ENCODE measurements at regions not wholly inside any gene's neighbourhood (a gene's known extent, or its start where the extent isn't known, plus 50 kb on each side); places are given as distances from the start of the nearest gene placed in this dataset.
A peak's percentile ranks its signal among the peaks of the same experiment; 100 is the strongest.
"Not testable (repeated sequence)": the region's sequence is repeated elsewhere in the genome, so short reads cannot be mapped to it uniquely, and the experiment has no call there.

DNA sequence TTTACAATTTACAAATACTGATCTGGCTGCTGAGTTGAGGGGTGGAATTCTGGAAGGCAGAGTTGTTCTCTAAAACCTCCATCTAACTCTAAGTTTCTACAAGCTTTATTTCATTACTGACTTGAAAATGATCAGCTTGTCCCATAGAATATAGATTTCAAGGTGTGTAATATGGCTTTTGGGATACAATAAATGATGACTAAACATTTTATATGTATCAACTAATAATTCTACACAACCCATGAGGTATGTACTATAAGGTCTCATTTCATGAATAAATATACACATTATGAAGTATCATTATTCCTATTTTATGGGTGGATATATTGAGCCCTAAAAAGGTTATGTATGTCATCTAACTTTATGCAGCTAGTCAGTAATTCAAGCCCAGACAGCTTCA lies 1214.3 kb upstream of the SORCS1 start:
- DNase-seq = no peak

DNA sequence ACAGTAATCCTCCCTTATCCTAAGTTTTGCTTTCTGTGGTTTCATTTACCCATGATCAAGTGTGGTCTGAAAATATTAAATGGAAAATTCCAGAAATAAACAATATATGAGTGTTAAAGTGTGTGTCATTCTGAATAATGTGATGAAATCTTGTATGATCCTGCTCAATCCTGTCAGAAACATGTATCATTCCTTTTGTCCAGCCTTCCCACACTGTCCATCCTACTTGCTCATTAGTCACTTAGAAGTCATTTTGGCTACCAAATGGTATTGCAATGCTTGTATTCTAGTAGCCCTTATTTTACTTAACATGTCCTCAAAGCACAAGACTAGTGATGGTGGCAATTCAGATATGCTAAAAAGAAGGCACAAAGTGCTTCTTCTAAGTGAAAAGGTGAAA lies 1211.2 kb upstream of the SORCS1 start:
- DNase-seq = no peak

DNA sequence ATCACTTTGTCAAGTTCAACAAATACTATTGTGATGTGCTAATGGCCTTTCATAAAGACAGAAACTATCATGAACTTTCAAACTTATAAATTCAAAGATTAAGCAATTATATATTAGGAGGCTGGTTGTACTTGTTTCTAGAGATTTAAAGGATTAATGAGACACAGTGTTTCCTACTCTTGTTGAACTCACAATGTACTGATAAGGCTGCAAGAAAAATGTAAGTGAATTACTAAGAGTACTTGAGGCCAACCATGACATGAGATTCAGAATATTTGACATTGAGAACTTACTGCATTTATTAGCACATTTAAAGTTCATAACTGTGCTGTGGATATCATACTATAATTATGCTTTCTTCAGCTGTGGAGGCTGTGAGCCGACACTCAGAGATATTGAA lies 1210.5 kb upstream of the SORCS1 start:
- no peak for DNase-seq

DNA sequence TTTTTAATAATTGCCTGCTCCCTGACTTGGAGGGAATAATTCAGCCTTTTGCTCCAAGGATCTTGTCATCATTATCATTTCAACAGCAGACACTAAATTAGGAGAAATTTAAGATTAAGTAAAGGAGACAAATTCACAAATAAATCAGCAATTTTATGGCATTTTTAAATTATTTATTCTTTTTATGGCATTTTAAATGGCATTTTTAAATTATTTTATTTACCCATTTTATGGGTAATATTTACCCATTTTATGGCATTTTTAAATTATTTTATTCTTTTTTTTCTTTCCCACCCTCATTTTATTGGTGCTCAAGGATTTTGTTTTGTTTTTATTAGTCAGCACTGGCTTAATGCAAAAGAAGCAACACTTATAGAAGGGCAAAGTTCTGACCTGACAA lies 1201.0 kb upstream of the SORCS1 start:
- DNase-seq = no peak

DNA sequence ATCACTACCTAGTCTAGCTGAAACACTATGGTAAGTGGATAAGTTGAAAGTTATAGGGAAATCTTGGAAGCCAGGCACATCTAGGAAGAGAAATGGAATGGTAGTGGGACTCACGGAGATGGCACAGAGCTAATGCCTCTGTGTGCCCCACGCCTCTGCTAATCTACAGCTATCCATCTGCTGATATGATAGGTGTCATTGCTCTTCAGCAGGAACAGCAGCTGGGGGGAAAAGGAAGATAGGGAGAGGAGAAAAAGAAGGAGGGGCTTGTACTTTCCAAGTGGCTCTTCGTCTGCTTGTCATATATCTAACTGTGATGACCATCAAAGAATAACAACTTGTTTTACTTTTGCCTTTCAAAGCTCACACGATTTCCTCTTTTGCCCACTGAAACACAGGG lies 1199.1 kb upstream of the SORCS1 start:
- no peak for DNase-seq

DNA sequence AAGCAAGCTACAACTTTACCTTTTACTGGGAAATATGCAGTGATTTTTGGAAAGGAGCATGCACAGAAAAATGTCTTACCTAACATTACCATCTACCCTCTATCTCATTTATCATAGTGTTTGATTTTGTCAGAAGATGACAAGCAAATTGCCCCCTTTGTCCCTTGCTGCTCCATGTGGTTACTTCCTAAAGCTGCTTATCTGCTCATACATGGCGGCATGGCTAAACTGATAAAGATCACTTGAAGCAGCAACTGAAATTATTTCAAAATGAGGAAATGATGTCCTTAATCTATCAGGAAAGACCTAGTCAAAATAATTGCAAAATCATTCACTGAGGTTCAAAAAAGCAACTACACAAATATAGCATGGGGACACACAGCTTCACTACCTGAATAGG lies 1198.5 kb upstream of the SORCS1 start:
- no peak for DNase-seq

DNA sequence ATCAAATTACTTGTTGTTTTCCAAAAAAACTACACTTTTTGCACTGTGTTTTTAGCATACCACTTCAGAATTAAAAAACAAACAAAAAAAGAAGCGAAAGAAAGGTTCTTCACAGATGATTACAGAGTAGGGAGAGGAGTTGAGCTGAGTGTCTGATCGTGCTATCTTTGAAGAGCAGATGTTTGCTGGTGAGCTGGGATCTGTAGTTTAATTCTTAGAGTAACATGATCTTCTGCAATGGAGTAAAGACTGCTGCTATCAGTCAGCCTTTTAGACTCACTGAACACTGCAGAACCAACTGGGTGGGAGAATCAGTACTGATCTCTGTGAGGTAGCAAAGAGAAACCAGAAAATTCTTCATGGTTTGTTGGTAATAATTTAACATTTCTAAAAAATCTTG lies 1197.8 kb upstream of the SORCS1 start:
- DNase-seq = no peak

DNA sequence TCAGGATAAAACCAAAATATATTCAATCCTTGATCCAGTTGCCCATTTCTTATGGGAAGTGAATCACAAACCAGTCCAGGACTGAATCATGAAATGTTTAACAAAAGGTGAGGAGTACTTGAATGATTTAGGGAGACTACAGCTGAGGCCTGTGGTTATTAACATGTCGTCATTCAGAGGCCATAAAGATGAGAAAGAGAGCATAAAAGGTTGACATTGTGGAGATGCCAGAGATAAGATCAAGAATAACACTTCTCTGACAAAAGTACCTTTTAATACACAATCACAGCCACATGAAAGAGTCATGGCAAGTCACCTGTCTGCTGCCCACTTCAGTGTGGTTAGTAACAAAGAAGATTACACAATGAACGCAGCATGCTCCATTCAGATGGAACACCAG lies 1195.7 kb upstream of the SORCS1 start:
- no peak for DNase-seq

DNA sequence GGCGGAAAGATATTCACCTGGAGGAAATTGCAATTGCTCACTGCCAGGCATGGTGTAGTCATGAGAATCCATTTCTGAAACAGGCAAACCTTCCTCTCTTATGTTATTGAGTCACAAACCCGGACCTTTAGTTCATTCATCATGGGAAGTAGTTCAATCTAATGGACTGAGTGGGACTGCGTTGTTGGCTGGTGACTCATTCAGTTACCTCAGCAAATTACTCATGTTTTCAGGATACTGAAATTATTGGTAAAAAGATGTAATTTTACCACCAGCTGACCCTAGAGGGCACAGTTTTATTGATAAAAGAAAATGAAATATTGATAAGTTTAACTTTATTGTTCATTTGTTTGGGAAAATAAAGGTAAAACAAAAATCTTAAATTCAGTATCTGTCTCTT lies 1194.4 kb upstream of the SORCS1 start:
- DNase-seq = no peak

DNA sequence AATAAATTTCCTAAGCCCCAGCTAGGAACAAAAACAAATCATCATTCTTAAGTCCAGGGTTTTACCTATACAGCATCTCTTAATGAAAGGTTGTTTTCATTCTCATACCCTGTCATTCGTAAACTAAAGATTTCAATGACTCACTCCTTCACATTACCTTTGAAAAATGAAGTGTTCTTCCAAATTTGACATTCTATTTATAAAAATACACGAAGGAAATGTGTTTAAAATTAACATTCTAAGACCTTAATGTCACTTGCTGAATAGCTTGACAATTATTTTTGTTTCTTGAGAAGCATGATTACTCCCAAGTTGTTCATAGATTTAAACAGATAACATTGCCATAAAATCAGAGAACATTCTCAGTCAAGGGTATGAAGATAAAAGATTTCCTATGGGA lies 1188.3 kb upstream of the SORCS1 start:
- DNase-seq = no peak

DNA sequence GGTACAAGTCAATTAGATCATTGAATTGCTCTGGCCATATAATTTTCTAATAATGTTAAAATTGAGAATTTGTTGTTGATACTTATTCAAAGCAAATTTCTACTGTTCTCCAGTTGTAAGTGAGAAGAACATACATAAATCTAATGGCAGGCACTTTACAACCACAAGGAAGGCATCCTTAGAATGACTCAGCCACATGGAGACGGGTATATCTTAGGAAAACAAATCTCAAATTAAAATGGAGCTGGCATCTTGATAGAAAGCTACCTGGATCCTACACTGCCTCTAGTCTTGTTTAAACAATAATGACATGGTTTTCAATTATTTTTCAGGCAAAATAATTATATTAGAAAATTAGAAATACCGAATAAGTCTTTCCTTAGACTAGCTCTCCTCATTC lies 1183.7 kb upstream of the SORCS1 start:
- no peak for DNase-seq

DNA sequence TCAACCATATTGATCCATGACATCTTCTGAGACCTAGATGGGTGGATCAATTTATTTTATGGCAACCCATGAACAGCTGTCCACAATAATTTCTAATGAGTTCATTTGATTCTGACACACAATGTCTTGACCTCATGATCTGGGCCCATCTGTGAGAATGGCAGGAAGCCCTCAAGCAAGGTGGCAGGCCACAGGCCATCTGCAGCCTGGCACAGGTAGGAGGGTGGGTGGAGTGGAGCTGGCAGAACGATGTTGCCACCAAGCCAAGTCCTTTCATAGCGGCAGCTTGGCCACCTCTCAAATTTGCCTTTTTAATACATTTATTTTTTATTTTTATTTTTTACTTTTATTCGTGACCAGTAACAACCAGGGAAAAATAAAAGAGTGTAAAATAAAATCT lies 1181.6 kb upstream of the SORCS1 start:
- DNase-seq = peak in 1 of 2 experiments; percentile 25

DNA sequence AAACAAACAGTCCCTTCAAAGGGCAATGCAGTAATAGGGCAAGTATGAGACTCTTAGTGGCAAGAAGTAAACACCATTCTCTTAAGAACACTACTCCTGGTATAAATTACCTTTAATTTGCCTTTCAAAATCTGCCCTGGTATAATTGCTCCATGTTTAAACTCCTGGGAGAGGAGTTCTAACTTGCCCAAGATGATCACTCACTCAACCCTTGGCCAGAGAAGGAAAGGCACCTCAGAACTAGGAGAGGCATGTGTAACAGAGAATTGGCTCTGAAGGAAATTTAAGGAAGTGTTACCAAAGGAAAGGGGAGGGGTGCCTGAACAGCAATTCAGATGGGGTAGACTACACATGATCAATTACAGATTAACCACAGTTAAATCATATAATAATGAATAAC lies 1173.6 kb upstream of the SORCS1 start:
- DNase-seq = no peak

DNA sequence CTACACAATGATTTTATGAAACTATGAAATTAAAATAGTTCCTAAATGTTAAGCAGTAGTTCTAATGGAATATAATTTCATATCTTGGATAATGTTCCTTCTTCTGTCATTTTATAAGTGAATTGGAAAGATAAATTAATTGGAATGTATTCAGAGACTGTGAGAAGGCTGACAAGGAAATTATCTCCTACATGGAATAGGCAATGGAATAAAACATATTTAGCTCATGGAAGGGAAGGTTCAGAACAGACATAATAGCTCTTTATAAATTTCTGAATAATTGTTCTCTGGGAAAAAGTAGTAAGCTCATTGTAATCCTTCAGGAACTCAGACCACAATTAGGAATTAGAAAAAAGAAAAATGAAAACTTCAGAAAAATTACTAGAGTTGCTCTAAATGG lies 1172.3 kb upstream of the SORCS1 start:
- DNase-seq = no peak

DNA sequence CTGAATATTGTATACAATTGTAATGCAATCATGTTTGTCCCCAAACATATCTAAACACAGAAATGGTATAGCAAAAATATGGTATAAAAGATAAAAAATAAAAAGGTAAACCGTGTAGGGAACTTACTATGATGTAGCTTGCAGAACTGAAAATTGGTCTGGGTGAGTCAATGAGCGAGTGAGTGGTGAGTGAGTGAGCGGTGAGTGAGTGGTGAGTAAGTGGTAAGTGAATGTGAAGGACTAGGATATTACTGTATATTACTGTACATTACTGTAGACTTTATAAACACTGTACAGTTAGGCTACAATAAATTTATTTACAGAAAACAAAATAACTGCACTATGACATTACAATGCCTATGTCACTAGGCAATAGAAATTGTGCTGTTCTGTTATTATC lies 1163.2 kb upstream of the SORCS1 start:
- no peak for DNase-seq

DNA sequence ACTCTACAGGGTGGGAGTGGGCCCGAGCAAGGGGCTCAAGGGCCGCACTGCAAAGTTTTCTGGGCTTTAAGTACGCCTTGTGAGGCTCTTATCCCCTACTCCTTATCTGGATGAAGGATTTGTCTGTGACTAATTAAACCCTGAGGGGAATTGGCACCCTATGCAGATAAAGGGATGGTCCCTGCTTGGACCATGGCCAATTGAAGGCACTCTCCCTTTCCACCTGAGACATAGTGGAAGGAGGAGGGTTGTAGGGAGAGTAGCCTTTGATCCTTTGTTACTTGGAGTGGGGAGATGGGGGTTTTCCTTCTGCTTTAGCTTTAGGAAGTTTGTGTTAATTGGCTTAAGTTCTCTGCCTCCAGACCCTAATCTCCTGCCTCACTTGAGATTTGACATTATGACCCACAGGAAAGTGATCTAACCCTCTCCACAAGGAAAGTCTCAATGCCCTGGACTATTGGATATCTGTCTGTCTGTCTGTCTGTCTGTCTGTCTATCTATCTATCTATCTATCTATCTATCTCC lies 1158.8 kb upstream of the SORCS1 start:
- DNase-seq = no peak

DNA sequence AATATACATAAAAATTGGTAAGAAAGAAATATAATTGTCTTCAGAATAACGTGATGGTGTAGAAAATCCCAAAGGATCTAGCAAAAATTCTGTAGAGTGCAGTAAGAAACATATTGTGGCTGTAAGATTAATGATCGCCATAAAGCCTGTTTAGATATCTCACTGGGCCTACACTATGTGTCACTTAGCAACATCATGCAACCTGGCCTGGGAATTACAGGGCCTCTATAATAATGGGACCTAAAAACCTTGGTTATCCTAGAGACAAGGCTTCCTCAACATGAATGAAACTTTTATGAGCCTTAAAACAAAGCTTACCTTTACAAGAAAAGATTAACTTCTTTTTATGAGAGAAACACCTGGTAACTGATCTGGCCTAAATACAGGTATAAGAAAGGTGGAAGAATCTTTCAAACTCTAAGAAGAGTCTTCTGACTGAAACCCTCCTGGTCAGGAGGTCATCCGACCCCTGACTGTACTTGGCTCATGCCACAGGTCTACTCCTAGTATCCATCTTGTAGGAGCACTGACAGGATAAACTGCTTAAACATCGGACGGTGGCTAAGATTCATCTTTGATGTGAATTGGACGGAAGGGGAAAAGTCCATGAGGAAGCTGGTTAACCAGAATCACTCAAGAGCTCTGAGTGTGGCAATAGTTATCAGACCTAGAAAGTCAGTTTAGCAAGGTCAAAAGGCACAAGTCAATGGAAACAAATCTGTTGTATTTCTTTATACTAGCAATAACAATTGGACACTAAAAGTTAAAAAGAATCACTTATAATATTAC lies 1155.1 kb upstream of the SORCS1 start:
- no peak for DNase-seq

DNA sequence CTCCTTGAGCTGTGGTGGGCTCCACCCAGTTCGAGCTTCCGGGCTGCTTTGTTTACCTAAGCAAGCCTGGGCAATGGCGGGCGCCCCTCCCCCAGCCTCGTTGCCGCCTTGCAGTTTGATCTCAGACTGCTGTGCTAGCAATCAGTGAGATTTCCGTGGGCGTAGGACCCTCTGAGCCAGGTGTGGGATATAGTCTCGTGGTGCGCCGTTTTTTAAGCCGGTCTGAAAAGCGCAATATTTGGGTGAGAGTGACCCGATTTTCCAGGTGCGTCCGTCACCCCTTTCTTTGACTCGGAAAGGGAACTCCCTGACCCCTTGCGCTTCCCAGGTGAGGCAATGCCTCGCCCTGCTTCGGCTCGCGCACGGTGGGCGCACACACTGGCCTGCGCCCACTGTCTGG lies 1151.1 kb upstream of the SORCS1 start:
- not testable (repeated sequence) for DNase-seq

DNA sequence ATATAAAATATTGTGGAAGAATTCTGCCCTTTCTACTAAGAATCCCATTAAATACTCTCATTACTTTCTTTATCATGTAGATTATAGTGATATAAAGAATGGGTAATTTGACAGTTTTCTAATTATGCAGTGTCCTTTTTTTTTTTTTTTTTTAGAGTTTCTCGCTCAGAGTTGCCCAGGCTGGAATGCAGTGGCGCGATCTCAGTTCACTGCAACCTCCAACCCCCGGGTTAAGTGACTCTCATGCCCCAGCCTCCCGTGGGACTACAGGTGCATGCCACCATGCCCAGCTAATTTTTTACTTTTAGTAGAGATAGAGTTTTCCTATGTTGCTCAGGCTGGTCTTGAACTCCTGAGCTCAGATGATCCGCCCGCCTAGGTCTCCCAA lies 1143.4 kb upstream of the SORCS1 start:
- no peak for DNase-seq

DNA sequence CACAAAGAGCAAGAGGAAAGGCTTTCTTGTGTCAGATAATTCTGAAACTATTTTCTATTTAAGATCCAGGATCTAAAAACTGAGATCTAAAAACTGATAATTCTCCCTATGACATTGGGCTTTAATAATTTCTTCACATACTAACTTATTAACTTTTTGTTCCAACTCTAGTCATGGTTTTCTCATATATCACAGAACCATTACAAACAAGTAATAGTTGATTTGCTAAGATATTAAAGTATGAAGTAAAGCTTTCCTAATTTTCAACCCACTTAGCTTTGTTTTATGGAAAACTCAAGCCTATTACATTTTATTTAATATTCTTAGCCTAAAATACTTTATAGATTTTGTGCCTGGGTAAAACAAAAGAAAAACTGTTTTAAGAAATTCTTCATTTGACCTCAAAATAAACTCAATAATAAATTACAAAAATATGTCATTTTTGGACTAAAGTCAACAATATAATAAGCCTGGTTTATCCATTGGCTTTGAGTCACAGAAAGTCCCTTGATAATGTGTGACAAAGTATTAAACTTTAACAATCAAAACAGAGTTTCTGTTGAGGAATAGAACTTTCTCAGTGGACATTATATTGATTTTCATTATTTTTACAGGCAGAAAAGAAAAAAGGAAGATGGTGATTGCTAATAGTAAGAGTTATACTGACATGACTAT lies 1142.9 kb upstream of the SORCS1 start:
- DNase-seq = no peak

DNA sequence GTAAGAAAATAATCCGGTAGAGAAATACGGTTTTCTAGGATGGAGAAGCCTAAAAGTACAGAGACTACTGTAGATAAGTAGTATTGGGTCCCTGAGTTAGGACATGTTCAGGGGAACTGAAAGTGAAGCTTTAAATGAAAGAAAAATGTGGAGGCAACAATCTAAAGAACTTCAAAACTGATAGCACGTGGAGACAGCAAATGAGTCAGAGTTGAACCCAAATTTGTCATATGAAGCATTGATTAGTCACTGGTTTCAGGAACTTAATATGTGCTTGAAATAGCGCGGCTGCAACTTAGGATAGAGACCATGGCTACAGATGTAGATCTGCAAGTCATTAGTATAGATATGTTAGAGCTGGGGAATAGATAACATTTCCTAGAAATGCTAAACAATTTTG lies 1138.6 kb upstream of the SORCS1 start:
- no peak for DNase-seq

DNA sequence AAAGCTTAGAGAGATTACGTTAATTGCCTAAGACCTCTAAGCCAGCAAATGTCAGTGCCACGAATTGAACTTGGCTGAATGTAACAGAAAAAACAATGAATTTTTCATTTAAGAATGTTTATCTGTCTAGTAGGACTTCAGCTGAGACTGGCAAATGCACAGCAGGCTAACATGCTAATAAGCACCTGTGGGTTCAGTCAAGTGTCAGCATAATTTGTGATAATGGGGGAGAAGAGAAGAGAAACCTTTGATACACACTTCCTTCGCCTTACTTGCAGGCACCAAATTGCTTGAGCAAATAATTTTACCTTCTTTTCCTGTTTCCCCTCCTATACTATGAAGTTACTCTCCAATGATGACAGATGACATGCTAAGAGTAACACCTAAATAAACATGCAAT lies 1136.5 kb upstream of the SORCS1 start:
- DNase-seq = no peak

DNA sequence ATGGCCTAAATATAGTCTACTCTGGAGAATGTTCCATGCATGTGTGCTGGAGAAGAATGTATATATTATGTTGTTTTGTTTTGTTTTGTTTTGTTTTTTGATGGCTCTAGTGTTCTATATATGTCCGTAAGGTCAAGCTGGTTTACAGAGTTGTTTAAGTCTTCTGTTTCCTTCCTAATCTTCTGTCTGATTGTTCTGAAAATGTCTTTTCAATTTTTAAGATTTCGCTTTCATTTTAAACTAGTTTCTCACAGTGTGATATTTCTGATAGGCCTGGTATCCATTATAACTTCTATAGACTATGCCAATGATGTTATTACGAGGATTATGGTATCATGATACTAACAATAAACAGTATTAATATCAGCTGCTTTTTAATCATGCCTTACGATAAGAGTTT lies 1126.3 kb upstream of the SORCS1 start:
- no peak for DNase-seq

DNA sequence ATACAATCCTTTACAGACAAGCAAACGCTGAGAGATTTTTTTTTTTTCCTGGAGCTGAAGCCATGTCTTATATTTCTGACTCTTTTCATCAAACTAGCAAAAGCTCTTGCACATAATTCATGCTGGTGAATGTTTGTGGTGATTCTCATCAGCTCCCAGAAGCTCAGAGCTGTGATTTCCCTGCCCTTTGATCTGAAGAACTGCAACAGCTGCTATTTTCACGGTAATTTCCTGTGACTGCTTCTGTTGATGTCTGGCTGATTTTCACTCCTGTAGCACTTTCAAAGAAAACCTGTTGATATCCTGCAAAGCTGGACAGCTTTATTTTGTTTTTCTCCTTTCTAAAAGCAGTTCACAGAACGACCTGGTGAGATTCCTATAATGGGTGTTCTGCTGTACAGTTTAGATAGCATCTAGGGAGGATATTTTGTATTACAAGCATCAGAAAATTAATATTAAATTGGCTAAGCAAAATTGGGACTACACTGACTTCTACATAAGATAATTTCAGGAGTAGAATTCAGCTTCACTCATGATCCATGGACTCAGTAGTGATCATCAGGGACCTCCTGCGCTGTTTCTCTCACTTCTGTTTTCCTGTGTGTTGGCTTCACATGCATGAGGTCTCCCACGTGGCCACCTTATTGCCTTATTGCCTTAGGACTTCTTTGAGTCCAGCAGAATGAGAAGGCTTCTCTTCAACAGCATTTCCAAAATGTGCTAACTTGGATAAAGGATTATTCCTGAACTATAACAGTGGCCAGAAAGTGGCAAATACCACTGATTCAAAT lies 1111.6 kb upstream of the SORCS1 start:
- DNase-seq = no peak
